Immature natural killer cell (primary cell): ENCODE measurements at regions not wholly inside any gene's neighbourhood (a gene's known extent, or its start where the extent isn't known, plus 50 kb on each side); places are given as distances from the start of the nearest gene placed in this dataset.

Experiments
- DNase-seq, 3 donors: peaks; one replicate each; pipeline ENCODE4 v3.0.0; 2022; ENCODE audit warnings: mixed read lengths in 1 of 3
- H3K27ac Mint-ChIP-seq, 6 donors: one replicate each; pipeline ENCODE4 v1.8.0; 2020; ENCODE audit warnings: mixed read lengths in 6 of 6, mild to moderate bottlenecking in 5 of 6, inconsistent platforms in 4 of 6, moderate library complexity in 3 of 6
- H3K27me3 Mint-ChIP-seq, 3 donors: one replicate each; pipeline ENCODE4 v1.8.0; 2020 to 2021; ENCODE audit warnings: low read depth in 3 of 3, mild to moderate bottlenecking in 3 of 3, mixed read lengths in 3 of 3, moderate library complexity in 3 of 3, inconsistent platforms in 1 of 3
- H3K36me3 Mint-ChIP-seq, 3 donors: one replicate each; pipeline ENCODE4 v1.8.0; 2020; ENCODE audit warnings: mixed read lengths in 3 of 3, inconsistent platforms in 2 of 3, mild to moderate bottlenecking in 2 of 3
- H3K4me1 Mint-ChIP-seq, 2 donors: one replicate each; pipeline ENCODE4 v1.8.0; 2020; ENCODE audit warnings: inconsistent platforms in 2 of 2, mild to moderate bottlenecking in 2 of 2, mixed read lengths in 2 of 2, moderate library complexity in 1 of 2
- H3K4me3 Mint-ChIP-seq, 5 donors: one replicate each; pipeline ENCODE4 v1.8.0; 2020; ENCODE audit warnings: mild to moderate bottlenecking in 5 of 5, mixed read lengths in 5 of 5, inconsistent platforms in 3 of 5, moderate library complexity in 3 of 5
- H3K9me3 Mint-ChIP-seq, 6 donors: one replicate each; pipeline ENCODE4 v1.8.0; 2020; ENCODE audit warnings: mild to moderate bottlenecking in 6 of 6, mixed read lengths in 6 of 6, inconsistent platforms in 4 of 6, moderate library complexity in 3 of 6

GRCh38 chr14:37939442-37940028, 268.2 kb upstream of the SSTR1 start:
- Mint-ChIP-seq H3K4me1 (no peaks in the 10 kb centered on the region), H3K9me3 (peaks cover 0 to 4% (median 1%) of the 10 kb centered on the region in 6 donors), H3K36me3 (no peaks in the 10 kb centered on the region), H3K4me3 (no peak overlapping the region), H3K27me3 (peaks cover 0 to 5% (median 1%) of the 10 kb centered on the region in 3 donors), H3K27ac (no peak overlapping the region)
- DNase-seq = no peak

- no peaks in the 10 kb centered on the region for H3K4me1 Mint-ChIP-seq
- peaks cover 9 to 40% (median 16%) of the 10 kb centered on the region in 6 donors for H3K9me3 Mint-ChIP-seq
- no peak for DNase-seq
- H3K4me3 Mint-ChIP-seq = no peak overlapping the region
- no peak overlapping the region for H3K27ac Mint-ChIP-seq
- H3K27me3 Mint-ChIP-seq = peaks cover 0 to 6% (median 4%) of the 10 kb centered on the region in 3 donors
- H3K36me3 Mint-ChIP-seq = peaks cover 0 to 4% (median 0%) of the 10 kb centered on the region in 3 donors
These were observed 261.7 kb upstream of the SSTR1 start for GRCh38 chr14:37945959-37946358.

GRCh38 chr14:37946819-37947218, 260.9 kb upstream of the SSTR1 start:
- Mint-ChIP-seq H3K9me3 (peaks cover 9 to 40% (median 16%) of the 10 kb centered on the region in 6 donors), H3K27me3 (peaks cover 0 to 4% (median 2%) of the 10 kb centered on the region in 3 donors), H3K4me3 (no peak overlapping the region), H3K27ac (no peak overlapping the region), H3K4me1 (no peaks in the 10 kb centered on the region), H3K36me3 (peaks cover 0 to 4% (median 0%) of the 10 kb centered on the region in 3 donors)
- no peak for DNase-seq

GRCh38 chr14:37948266-37948665, 259.4 kb upstream of the SSTR1 start:
- Mint-ChIP-seq H3K4me1 (no peaks in the 10 kb centered on the region), H3K9me3 (peaks cover 9 to 40% (median 16%) of the 10 kb centered on the region in 6 donors), H3K4me3 (no peak overlapping the region), H3K36me3 (peaks cover 0 to 4% (median 0%) of the 10 kb centered on the region in 3 donors), H3K27ac (no peak overlapping the region), H3K27me3 (peaks cover 0 to 2% (median 2%) of the 10 kb centered on the region in 3 donors)
- no peak for DNase-seq

- Mint-ChIP-seq H3K27ac (no peak overlapping the region), H3K4me3 (no peak overlapping the region), H3K27me3 (peaks cover 0 to 10% (median 2%) of the 10 kb centered on the region in 3 donors), H3K36me3 (no peaks in the 10 kb centered on the region), H3K9me3 (peaks cover 0 to 5% (median 0%) of the 10 kb centered on the region in 6 donors), H3K4me1 (no peaks in the 10 kb centered on the region)
- no peak for DNase-seq
These were observed 239.0 kb upstream of the SSTR1 start for GRCh38 chr14:37968664-37969240.

- Mint-ChIP-seq H3K4me1 (no peaks in the 10 kb centered on the region), H3K27ac (no peak overlapping the region), H3K27me3 (peaks cover 2 to 6% (median 2%) of the 10 kb centered on the region in 3 donors), H3K36me3 (no peaks in the 10 kb centered on the region), H3K4me3 (no peak overlapping the region), H3K9me3 (peaks cover 0 to 6% (median 0%) of the 10 kb centered on the region in 6 donors)
- DNase-seq = no peak
These were observed 238.2 kb upstream of the SSTR1 start for GRCh38 chr14:37969511-37969979.

- H3K36me3 Mint-ChIP-seq = no peaks in the 10 kb centered on the region
- no peak for DNase-seq
- no peak overlapping the region for H3K27ac Mint-ChIP-seq
- H3K27me3 Mint-ChIP-seq = peaks cover 2 to 9% (median 3%) of the 10 kb centered on the region in 3 donors
- H3K9me3 Mint-ChIP-seq = peaks cover 0 to 6% (median 0%) of the 10 kb centered on the region in 6 donors
- no peaks in the 10 kb centered on the region for H3K4me1 Mint-ChIP-seq
- no peak overlapping the region for H3K4me3 Mint-ChIP-seq
These were observed 237.0 kb upstream of the SSTR1 start for GRCh38 chr14:37970696-37971095.

- Mint-ChIP-seq H3K27me3 (peaks cover 2 to 15% (median 3%) of the 10 kb centered on the region in 3 donors), H3K27ac (no peak overlapping the region), H3K9me3 (peaks cover 0 to 2% (median 0%) of the 10 kb centered on the region in 6 donors), H3K4me1 (no peaks in the 10 kb centered on the region), H3K4me3 (no peak overlapping the region), H3K36me3 (no peaks in the 10 kb centered on the region)
- DNase-seq = no peak
These were observed 234.5 kb upstream of the SSTR1 start for GRCh38 chr14:37972941-37973887.

GRCh38 chr14:37974421-37974820, 233.3 kb upstream of the SSTR1 start:
- Mint-ChIP-seq H3K27ac (no peak overlapping the region), H3K9me3 (peaks cover 0 to 2% (median 0%) of the 10 kb centered on the region in 6 donors), H3K4me1 (no peaks in the 10 kb centered on the region), H3K4me3 (no peak overlapping the region), H3K36me3 (no peaks in the 10 kb centered on the region), H3K27me3 (peaks cover 2 to 16% (median 3%) of the 10 kb centered on the region in 3 donors)
- no peak for DNase-seq

- no peaks in the 10 kb centered on the region for H3K4me1 Mint-ChIP-seq
- peaks cover 0 to 20% (median 3%) of the 10 kb centered on the region in 3 donors for H3K27me3 Mint-ChIP-seq
- no peaks in the 10 kb centered on the region for H3K36me3 Mint-ChIP-seq
- no peak overlapping the region for H3K4me3 Mint-ChIP-seq
- no peak overlapping the region for H3K27ac Mint-ChIP-seq
- H3K9me3 Mint-ChIP-seq = peaks cover 10 to 15% (median 11%) of the 10 kb centered on the region in 6 donors
- DNase-seq = no peak
These were observed 230.2 kb upstream of the SSTR1 start for GRCh38 chr14:37977481-37977880.

- H3K27me3 Mint-ChIP-seq = peaks cover 0 to 11% (median 0%) of the 10 kb centered on the region in 3 donors
- H3K9me3 Mint-ChIP-seq = peaks cover 4 to 8% (median 6%) of the 10 kb centered on the region in 6 donors
- no peaks in the 10 kb centered on the region for H3K36me3 Mint-ChIP-seq
- no peak overlapping the region for H3K27ac Mint-ChIP-seq
- peak; percentile 36 to 52 (median 44) for DNase-seq
- no peak overlapping the region for H3K4me3 Mint-ChIP-seq
- H3K4me1 Mint-ChIP-seq = peaks cover 0 to 2% of the 10 kb centered on the region in 2 donors
These were observed 221.8 kb upstream of the SSTR1 start for GRCh38 chr14:37985826-37986470.

- H3K4me1 Mint-ChIP-seq = peaks cover 0 to 2% of the 10 kb centered on the region in 2 donors
- no peak for DNase-seq
- H3K36me3 Mint-ChIP-seq = no peaks in the 10 kb centered on the region
- H3K27ac Mint-ChIP-seq = no peak overlapping the region
- H3K27me3 Mint-ChIP-seq = peaks cover 0 to 10% (median 0%) of the 10 kb centered on the region in 3 donors
- no peaks in the 10 kb centered on the region for H3K9me3 Mint-ChIP-seq
- H3K4me3 Mint-ChIP-seq = no peak overlapping the region
These were observed 219.2 kb upstream of the SSTR1 start for GRCh38 chr14:37988472-37988871.

- H3K4me1 Mint-ChIP-seq = peaks cover 0 to under 1% of the 10 kb centered on the region in 2 donors
- no peak overlapping the region for H3K27ac Mint-ChIP-seq
- H3K9me3 Mint-ChIP-seq = no peaks in the 10 kb centered on the region
- no peak overlapping the region for H3K4me3 Mint-ChIP-seq
- peaks cover 0 to 9% (median 2%) of the 10 kb centered on the region in 3 donors for H3K27me3 Mint-ChIP-seq
- H3K36me3 Mint-ChIP-seq = no peaks in the 10 kb centered on the region
- no peak for DNase-seq
These were observed 216.7 kb upstream of the SSTR1 start for GRCh38 chr14:37991027-37991426.
